GM18498 (cell line): ENCODE measurements at regions not wholly inside any gene's neighbourhood (a gene's known extent, or its start where the extent isn't known, plus 50 kb on each side); places are given as distances from the start of the nearest gene placed in this dataset.

Source experiments
- ATAC-seq: cut with Tn5 transposase; IDR thresholded peaks from one replicate; pipeline ENCODE4 v1.9.1; 2021; ENCODE audit warnings: mild to moderate bottlenecking, moderate library complexity; ENCODE audit not compliant: unreplicated experiment

DNA sequence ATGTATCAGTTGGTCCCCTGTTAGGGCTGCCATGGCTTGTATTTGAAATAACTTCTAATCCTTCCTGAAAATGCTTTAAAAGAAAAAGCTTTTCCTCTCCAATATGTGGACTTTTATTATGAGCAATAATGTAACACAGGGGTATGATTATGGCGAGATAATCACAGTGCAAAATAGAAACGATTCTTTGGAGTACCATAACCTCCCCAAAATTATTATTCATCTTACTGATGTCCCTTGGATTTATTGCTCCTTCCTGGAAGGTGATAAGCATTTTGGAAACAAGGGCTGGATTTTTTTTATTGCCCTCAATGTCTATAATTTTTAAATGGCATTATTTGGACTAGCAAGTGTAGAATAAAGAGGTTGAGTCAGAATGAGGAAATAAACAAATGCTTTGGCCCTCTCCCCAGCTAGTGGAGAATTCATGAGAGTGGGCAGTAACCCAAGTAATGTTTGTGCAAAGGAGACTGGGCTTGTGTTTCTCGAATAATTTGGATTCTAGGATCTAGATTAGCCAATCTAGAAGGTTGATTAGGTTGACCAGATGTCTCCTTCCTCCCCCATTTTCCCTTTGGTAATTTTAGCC lies 403.9 kb upstream of the CELF2 start:
- ATAC-seq: no peak

DNA sequence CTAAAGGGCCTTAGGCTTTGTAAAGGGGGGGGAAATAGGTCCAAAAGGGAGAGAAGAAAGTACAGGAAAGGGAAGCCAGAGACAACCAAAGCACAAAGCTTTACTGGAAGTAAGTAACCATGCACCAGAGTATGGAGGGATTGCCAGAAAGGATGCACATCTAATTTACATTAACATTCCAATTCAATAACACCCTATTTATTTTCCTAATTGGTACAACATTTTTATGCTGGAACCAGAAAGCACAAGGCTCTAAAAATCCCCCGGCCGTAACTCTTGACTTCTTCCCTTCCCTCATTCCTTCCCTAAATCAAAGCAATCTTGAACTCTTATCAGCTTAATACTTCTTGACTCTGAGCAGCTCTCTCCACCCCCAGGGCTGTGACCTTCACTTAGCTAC lies 400.0 kb upstream of the CELF2 start:
- ATAC-seq: no peak

DNA sequence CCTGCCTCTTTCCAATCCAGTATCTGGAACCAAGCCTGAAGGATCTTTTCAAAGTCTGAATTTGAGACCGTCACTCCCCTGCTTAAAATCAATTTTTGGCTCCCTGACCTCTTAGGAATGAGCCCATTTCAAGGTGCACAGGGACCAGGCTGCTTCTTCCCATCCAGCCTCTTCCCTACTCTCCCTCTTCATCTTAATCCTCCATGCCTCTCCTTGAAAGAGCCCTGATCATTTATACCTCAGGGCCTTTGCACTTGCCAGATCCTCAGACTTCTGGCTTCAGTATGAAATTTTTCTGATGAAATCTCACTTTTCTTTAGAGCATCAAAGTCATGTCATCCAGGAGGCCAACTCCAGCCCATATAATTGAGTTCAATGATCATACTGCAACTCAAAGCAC lies 399.5 kb upstream of the CELF2 start:
- no peak for ATAC-seq

DNA sequence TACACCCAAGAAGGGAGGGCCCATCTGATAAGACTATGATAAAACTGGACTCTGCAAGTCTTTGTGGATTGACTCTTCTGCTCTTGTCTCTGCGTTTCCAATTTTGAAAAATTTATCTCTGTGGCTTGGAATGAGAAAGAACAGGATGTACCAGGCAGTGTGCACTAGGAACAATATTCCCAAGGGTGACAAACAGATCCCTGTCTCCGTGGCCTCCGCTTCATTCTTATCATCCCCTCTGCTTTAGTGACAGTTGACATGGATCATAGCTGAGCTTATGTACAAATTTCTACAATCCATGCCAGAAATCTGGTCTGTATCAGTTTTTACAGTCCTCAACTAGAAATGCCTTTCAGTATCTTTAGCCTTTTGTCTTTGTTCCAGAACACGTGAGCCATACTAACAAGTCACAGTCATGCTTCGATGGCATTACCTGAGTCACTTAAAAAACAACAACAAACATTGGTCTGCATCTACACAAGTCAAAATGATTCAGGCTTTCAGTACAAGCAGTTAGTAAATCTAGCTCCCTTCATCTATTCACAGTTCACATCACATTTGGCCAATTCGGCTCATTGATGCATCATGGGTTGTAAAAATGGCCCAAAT lies 393.6 kb upstream of the CELF2 start:
- ATAC-seq: no peak

DNA sequence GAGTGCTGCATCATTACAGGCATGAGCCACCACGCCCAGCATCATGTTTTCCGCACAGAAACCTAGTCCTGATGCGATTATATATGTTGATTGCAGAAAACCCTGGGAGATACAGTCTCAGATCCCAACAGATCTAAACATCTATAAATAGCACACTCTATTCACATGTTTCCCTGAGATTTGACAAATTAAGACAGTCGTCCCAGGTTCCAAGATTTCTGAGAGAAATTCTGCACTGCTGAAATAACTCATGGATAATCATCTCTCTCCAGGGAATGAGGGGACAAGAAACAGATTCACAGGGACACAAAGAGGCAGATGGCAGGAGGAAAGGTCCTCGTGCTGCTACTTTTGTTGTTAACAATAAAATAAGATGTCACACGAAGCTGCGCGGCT lies 393.1 kb upstream of the CELF2 start:
- no peak for ATAC-seq

DNA sequence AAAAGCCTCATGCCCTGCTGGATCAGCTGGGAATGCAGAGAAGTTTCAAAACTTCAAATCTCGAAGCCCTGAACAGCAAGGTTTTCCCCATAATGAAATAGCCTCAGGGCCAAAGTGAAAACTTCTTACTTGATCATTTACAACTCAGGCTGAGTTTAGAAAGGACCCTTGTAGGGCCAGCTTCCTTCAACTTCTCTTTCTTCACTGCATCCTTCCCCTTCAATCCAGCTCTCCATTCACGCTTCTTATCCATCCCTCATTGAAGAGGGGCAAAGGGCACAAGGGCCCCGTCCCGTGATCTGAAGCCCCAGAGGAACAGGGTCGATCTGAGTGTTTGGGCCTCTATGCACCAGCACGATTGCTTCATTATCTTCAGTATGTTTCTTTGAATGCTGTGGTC lies 392.2 kb upstream of the CELF2 start:
- no peak for ATAC-seq

DNA sequence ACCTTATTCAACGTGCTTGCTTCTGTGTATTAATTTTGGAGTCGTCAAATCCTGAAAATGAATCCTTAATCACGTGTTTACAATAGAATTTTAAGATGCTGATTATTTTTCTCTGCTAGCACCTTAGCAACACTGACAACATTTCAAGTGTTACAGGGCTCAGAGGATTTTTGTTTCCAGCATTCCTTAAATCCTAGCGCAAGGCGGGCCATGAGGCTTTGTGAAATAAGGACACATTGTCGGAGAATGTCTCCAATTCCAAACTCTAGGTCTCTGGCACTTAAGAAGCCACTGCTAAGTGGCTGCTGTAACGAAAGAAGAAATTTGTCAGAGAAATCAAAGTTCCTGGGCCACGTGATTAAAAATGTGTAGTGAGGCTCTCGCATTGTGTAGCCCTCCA lies 390.9 kb upstream of the CELF2 start:
- ATAC-seq: no peak

DNA sequence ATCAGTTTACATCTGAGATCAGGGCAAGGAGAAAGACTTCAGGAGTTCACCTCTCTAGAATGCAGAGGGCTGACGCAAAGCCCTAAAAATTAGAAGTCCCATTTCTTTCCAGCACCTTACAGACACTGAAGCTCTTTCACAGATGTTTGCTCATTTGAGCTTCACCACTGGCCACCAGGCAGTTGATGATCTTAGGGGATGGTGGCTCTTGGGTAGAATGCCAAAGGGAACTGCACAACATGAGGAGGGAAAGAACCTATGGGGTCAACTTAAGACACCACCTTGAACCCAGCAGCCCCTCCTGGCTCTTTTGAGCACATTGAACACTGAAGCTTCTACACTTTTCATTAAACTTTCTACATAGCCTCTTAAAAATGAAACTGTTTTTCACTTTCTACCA lies 390.3 kb upstream of the CELF2 start:
- no peak for ATAC-seq

DNA sequence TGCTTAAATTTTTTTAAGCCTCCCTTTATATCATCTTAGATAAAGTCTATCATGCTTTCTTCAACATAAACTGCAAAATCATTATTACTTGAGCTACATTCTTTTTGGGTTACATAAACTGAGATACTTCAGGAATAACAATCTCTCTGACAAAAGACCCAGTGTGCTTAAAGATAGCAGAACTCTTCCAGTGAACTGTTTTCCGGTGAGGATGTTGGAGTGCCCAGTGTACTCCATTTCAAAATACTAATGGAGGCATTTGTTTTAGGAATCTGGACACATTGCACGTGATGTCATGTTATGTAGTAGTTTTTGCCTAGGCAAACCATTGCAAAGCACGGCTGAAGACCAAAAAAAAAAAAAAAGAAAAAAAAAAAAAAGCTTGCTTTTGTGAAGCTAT lies 388.2 kb upstream of the CELF2 start:
- no peak for ATAC-seq

DNA sequence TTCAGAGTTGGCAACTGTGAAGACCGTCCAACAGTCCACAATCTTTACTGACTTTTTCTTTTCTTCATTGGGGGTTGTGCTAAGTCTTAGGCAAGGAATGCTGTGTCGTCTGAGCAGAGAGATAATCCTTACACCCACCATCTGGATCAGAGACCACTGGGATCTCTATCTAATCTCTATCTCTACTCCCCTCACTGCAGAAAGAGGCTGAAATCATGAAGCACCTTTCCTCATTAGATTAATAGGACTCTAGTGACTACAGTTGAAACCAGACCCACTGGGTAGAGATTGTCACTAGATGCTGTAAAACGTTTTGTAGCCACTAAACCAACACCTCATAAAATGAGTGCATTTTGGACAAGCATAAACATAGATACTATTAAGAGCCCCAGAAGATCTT lies 387.4 kb upstream of the CELF2 start:
- ATAC-seq: no peak

DNA sequence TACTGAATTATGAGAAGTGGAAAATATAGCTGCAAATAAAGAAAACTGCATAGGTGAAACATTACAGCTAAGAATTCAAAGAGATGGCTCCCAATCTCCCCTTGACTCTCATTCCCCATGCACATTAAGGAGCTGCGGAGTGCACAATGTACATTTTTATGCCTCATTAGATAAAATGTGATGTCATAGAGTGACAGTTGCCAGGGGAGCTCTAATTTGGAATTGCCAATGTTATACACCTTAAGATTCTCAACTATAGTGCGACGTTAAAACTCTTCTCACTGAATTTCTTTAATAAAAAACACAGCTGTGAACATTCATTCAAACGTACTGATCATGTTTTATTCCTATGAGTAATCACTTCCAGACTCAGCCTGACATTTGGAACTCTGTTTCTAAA lies 386.9 kb upstream of the CELF2 start:
- no peak for ATAC-seq

DNA sequence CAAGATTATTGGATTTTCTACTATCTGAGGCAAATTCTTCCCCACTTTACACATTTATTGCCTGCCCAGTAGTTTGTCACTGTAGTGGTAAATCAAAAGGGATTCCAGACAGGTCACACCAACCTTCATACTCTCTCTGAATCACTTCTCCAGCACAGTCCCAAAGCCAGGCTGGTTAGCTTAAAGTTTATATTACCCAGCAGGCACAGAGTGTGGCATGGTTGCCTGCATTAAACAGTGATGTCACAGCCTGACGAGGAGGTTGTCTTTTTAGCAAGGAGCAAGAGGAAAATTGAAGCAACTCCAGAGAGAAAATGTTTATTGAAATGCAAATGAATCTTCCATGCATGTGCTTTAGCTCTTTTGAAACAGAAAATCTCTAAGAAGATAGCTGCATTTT lies 375.5 kb upstream of the CELF2 start:
- ATAC-seq: no peak

DNA sequence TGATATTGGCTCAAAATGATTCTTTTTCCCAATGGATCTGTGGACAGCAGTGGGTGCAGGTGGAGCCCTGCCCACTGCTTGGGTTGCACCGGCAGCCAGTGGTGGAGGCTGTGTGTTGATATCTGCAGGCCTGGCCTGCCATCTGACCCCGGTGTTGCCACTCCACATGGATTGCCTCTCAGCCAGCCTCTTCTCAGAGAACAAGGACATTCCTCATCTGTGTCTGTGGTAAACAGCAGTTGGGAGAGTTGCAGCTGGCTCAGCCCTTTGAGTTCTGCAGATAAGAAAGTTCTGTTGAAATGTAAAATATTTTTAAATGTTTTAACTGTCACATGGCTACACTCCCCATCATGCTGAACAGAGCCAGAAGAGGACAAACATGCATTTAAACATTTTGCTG lies 374.9 kb upstream of the CELF2 start:
- ATAC-seq: no peak

DNA sequence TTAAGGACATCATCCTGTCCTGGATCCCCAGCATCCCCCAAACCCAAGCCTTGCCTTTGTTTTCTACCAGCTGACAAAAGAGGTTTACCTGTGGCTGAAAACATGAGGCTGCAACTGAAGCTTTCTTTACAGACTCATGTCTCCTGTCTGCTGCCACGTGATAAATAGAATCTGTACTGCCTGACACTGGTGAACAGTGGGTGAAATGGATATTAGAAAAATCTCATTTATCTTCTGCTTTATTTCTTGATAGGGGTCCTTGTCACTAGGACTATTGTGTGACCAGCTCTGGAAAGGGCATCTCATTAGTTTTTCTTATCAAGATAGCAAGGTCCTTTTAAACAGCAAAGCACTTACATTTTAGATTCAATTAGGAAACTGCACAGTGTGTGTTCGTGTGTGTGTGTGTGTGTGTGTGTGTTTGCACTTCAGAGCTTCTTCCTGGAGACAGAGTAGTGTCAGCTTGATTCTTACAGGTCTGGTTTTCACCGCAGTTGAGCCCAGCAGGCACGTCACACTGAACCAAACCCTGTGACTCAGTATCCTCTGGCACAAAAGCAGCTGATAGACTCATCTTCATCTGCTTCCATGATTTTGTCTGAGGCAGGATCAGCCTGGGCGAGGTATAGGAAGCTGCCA lies 373.5 kb upstream of the CELF2 start:
- no peak for ATAC-seq

DNA sequence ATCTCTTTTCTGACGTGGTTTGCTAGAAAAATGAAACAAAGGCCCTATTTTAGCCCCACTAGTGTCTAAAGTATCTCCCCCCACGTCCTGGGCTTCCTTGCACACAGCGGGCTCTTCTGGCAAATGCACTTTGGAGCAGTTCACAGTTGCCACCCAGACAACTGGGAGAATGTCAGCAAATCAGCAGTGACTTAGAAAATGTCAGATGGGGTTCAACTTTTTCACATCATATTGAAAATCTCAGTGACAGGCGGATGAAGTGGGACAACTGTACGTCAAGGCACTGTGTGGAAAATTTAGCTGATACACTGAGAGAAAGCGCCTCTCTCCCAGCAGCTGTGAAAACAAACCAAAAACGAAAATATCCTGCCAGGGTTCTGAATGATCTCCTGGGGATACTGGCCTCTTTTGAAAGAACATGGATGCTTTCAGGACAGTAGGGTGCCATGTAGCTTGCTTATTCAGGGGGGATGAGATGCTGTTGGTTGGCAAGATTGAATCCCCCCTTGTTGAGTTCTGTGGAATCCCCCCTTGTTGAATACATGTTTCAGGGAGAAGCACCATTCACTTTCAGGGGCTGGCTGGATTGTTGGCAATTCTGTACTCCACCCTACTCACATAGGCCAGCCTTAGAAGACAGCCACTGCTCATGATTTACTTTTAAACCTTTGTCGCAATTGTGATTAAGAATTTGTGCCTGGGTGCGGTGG lies 372.8 kb upstream of the CELF2 start:
- no peak for ATAC-seq

DNA sequence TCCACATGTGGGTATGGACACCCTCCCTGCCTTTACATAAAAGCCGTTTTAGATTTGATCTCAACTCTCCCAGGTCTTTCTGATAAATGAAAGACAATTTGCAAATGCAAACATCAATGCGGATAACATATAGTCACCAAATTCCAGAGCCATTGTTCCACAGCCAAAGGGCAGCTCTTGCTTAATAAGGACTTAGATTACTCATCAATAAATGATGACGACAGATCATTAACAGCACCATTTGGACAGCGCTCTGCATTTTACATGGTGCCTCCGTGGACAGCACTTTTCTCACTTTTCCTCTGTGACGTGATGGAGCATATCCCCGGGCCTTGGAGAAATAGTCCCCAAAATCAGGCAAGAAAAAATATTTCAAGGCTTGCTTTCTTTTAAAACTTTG lies 370.3 kb upstream of the CELF2 start:
- ATAC-seq: no peak

DNA sequence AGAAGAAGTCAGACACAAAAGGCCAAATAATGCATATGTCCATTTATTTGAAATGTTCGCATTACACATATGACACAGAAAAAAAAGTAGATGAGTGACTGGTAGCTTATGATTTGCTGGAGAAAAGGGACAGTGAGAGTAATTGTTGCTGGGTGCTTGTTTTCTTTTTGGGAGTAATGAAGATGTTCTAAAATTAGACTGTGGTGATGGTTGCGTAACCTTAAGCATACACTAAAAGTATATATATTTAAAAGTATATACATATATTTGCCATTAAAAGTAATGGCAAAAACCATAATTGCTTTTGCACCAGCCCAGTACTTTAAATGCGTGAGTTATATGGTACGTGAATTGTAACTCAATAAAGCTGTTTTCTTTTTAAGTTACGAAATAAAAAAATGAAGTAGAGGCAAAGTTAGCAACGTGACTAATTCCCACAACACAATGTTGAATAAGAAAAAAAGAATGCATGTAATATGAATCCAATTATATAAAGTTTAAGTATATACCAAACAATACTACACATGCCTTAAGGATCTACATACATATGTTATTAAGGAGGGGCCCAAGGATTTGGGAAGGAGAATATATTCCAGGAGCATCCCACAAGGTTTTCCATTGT lies 360.4 kb upstream of the CELF2 start:
- ATAC-seq: no peak

DNA sequence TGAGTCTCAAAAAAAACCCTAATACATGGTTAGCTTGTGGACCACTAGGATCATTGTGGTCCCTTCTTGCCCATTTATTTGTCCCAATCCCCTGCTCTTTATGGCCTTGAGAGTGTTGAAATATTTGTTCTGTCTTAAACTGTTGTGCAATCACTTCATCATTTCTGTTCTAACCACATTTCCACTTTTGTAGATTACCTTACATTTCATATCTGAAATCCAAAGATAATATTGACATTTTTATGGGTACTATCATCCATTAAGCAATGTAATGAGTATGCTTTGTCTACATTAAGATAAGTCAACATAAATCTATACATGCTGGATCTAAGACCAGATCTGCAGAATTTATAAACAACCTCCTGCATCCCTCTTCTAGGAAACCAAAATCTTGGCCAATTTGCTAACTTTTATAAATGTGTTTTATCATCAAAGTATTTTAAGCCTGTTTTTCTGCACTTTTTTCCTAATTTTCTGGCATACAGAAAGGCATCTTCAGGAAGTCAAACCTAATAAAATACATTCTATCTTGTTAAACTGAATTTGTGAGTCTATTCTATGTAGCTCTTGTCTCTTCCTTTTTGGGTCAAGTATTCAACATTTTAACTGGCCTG lies 359.4 kb upstream of the CELF2 start:
- ATAC-seq: no peak

DNA sequence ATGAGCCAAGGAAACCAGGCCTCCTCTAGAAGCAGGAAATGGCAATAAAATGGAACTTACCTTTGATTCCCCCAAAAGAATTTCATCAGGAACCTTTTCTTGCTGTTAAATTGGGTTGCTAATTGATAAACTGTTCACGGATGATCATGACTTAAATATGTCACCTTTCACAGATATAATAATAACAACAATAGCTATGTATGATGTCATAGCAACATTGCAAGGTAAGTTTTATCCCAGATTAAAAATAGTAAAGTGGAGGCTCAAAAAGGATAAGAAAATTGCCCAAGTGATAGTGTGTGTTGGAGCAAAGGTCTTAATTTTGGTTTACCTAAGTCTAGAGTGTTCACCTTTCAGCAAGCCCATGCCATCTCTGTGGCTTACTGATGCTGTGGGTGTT lies 357.6 kb upstream of the CELF2 start:
- no peak for ATAC-seq

DNA sequence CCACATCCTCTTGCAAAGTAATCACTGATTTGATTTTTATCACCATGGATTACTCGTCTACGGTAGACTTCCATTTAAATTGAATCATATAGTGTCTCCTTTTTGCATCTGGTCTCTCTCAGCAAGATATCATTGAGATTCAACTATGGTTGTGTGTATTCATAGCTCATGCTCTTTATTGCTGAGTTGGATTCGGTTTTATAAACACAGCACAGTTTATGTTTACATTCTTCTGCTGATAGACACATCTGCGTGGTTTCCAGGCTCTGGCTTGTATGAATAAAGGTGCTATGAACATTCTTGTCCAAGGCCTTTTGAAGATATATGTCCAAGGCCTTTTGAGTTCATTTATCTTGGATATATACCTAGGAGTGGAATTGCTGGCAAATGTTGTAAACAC lies 356.5 kb upstream of the CELF2 start:
- ATAC-seq: no peak

DNA sequence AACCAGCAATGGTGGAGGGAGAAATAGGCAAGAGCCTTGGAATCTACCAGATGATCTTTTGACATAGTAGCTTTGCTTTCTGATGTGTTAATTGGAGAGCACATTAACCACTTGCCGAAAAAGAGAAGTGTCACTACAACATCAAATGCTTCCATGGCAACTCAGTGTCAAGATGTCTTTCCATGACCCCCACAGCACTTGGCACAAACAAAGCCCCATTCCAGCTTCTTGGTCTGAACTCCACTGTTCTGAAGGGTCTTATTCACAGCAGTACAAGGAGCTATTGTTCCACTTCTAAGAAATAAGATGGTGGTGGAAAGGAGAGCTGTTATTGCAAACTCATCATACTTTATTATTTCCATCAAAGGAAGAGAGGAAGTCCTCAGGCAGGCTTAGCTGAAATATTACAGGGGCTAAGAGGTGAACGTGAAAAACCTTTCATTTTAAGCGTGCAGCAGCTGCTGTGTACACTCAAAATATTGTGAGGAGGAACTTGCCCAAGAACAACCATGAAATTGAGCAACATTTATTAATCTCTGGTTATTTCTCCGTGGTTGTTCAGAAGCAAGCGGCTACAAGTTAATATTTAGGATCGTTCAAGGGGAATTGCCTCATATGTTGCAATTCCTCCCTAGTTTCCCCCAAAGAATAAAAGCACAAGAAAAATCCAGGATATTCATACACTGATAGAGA lies 354.8 kb upstream of the CELF2 start:
- ATAC-seq: no peak
